ENCODE measurements at regions not wholly inside any gene's neighbourhood (a gene's known extent, or its start where the extent isn't known, plus 50 kb on each side); places are given as distances from the start of the nearest gene placed in this dataset.

- H3K79me1 ChIP-seq (ENCODE audit: low read depth, low read length), result no peaks in the 10 kb centered on the region
- no peaks in the 10 kb centered on the region for H3K36me3 ChIP-seq (replicated peaks in 1 of 2; ENCODE audit: control insufficient read depth in 2 of 2, insufficient read depth in 2 of 2, low read length in 2 of 2)
- H3K27me3 ChIP-seq (ENCODE audit: control insufficient read depth in 3 of 3, insufficient read depth in 3 of 3, low read depth in 1 of 3, low read length in 3 of 3), result no peaks in the 10 kb centered on the region
- WGBS, 2 donors (ENCODE audit: extremely low coverage in 2 of 2, insufficient read length in 2 of 2, insufficient replicate concordance in 1 of 2), result no CpG with 5 or more reads among the region's 1 CpG
- H4K91ac ChIP-seq (ENCODE audit: low read depth, low read length, poor library complexity), result no peak overlapping the region
- H3K14ac ChIP-seq (ENCODE audit: low read length), result no peak overlapping the region
- H2BK5ac ChIP-seq (ENCODE audit: low read length), result no peak overlapping the region
- H3K4me2 ChIP-seq (ENCODE audit: insufficient read depth, low read length, poor library complexity, severe bottlenecking), result no peak overlapping the region
- no peak overlapping the region for H3K18ac ChIP-seq (ENCODE audit: low read length)
- H3K4me1 ChIP-seq (ENCODE audit: control insufficient read depth in 2 of 2, insufficient read depth in 1 of 2, low read depth in 1 of 2, low read length in 2 of 2), result no peaks in the 10 kb centered on the region
- no peak overlapping the region for H2BK120ac ChIP-seq (ENCODE audit: low read depth, low read length)
- DNase-seq (ENCODE audit: low spot score), result no peak
- no peak overlapping the region for H3K4ac ChIP-seq (ENCODE audit: low read length)
- no peak overlapping the region for H3K23ac ChIP-seq (ENCODE audit: low read depth, low read length, poor library complexity)
- no peak overlapping the region for H2BK15ac ChIP-seq (ENCODE audit: low read length)
- H3K27ac ChIP-seq (replicated peaks; ENCODE audit: low read length), result no peak overlapping the region
- H3K9ac ChIP-seq (ENCODE audit: low read depth, low read length, poor library complexity), result no peak overlapping the region
- no peak overlapping the region for H2BK12ac ChIP-seq (ENCODE audit: low read length)
- no peak overlapping the region for H3K4me3 ChIP-seq (ENCODE audit: low read length in 2 of 2)
- no peak overlapping the region for H2AFZ ChIP-seq (ENCODE audit: low read length)
- peaks cover 5 to 18% of the 10 kb centered on the region in 2 donors for H3K9me3 ChIP-seq (replicated peaks in 1 of 2; ENCODE audit: control insufficient read depth in 2 of 2, insufficient read depth in 1 of 2, low read depth in 1 of 2, low read length in 2 of 2)
- H2AK5ac ChIP-seq (ENCODE audit: low read depth, low read length), result no peak overlapping the region
- H4K8ac ChIP-seq (ENCODE audit: low read depth, low read length), result no peak overlapping the region
Observed at GRCh38 chr2:117170897-117171296, 643.6 kb upstream of the DDX18 start.

DNA sequence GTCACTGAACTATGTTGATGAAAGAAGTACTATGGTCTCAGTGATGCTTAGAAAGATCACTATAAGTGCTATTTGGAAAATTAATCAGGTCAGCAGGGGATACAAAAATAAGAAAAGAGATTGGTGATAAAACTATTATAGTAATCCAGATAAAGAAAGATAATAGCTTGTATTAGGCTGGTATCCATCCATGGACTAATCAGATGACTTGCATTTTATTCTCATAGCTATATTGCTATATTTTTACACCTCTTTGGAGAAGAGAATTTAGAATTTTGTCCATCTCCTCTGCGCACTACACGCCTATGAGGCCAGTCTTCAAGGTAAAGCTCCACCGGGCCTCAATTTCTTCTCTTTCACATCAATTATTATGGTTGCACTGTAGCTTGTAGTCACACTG, 635.1 kb upstream of the DDX18 start:
- Histone ChIP-seq H3K9me3 (replicated peaks in 1 of 2; ENCODE audit: control insufficient read depth in 2 of 2, insufficient read depth in 1 of 2, low read depth in 1 of 2, low read length in 2 of 2) (no peaks in the 10 kb centered on the region), H3K18ac (ENCODE audit: low read length) (no peak overlapping the region), H3K4me1 (ENCODE audit: control insufficient read depth in 2 of 2, insufficient read depth in 1 of 2, low read depth in 1 of 2, low read length in 2 of 2) (no peaks in the 10 kb centered on the region), H3K9ac (ENCODE audit: low read depth, low read length, poor library complexity) (no peak overlapping the region), H3K36me3 (replicated peaks in 1 of 2; ENCODE audit: control insufficient read depth in 2 of 2, insufficient read depth in 2 of 2, low read length in 2 of 2) (no peaks in the 10 kb centered on the region), H3K14ac (ENCODE audit: low read length) (no peak overlapping the region), H2BK15ac (ENCODE audit: low read length) (no peak overlapping the region), H3K27me3 (ENCODE audit: control insufficient read depth in 3 of 3, insufficient read depth in 3 of 3, low read depth in 1 of 3, low read length in 3 of 3) (no peaks in the 10 kb centered on the region), H4K8ac (ENCODE audit: low read depth, low read length) (no peak overlapping the region), H3K4ac (ENCODE audit: low read length) (no peak overlapping the region), H2AK5ac (ENCODE audit: low read depth, low read length) (no peak overlapping the region), H3K4me3 (ENCODE audit: low read length in 2 of 2) (no peak overlapping the region), H3K79me1 (ENCODE audit: low read depth, low read length) (no peaks in the 10 kb centered on the region), H2BK5ac (ENCODE audit: low read length) (no peak overlapping the region), H2BK12ac (ENCODE audit: low read length) (no peak overlapping the region), H4K91ac (ENCODE audit: low read depth, low read length, poor library complexity) (no peak overlapping the region), H3K4me2 (ENCODE audit: insufficient read depth, low read length, poor library complexity, severe bottlenecking) (no peak overlapping the region), H2AFZ (ENCODE audit: low read length) (no peak overlapping the region), H3K23ac (ENCODE audit: low read depth, low read length, poor library complexity) (no peak overlapping the region), H3K27ac (replicated peaks; ENCODE audit: low read length) (no peak overlapping the region), H2BK120ac (ENCODE audit: low read depth, low read length) (no peak overlapping the region)
- DNase-seq (ENCODE audit: low spot score), result no peak
- no CpG with 5 or more reads among the region's 3 CpGs for WGBS, 2 donors (ENCODE audit: extremely low coverage in 2 of 2, insufficient read length in 2 of 2, insufficient replicate concordance in 1 of 2)

DNA sequence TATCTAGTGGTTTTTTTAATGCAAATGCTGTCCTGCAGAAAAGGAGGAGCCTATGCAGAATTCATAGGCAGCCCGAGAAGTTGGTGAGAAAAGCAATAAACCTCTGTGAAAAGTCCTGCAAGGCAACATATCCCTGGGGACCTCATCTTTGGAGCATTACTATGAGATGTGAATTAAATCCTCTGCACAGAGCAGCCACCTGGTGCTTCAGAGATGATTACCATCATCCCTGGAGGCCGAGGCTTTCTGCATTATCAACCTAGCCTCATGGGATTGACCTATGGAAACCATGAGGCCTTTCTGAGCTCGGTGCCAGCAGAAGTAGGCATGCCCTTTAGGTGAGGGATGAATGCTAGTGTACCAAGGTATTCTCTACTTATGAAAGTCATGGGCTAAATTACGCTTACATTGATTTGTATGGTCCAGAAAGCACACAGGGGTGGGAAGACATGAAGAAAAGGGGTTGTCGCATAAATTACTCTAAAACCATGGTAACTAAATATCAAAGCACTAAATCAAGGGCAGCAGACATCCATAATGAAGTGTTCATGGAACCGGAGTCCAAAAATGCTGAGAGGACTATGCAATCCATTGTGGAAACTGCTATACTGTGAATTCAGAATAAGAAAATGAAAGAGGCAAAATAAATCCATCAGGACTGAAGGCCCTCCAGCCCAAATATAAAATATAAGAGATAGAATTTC, 623.5 kb upstream of the DDX18 start:
- H2BK5ac ChIP-seq (ENCODE audit: low read length), result no peak overlapping the region
- H2BK15ac ChIP-seq (ENCODE audit: low read length), result no peak overlapping the region
- H4K8ac ChIP-seq (ENCODE audit: low read depth, low read length), result no peak overlapping the region
- no peaks in the 10 kb centered on the region for H3K36me3 ChIP-seq (replicated peaks in 1 of 2; ENCODE audit: control insufficient read depth in 2 of 2, insufficient read depth in 2 of 2, low read length in 2 of 2)
- no peak overlapping the region for H3K4me3 ChIP-seq (ENCODE audit: low read length in 2 of 2)
- H3K23ac ChIP-seq (ENCODE audit: low read depth, low read length, poor library complexity), result no peak overlapping the region
- H3K4me1 ChIP-seq (ENCODE audit: control insufficient read depth in 2 of 2, insufficient read depth in 1 of 2, low read depth in 1 of 2, low read length in 2 of 2), result peaks cover 3% of the 10 kb centered on the region in 2 donors
- no peak overlapping the region for H3K14ac ChIP-seq (ENCODE audit: low read length)
- no peaks in the 10 kb centered on the region for H3K79me1 ChIP-seq (ENCODE audit: low read depth, low read length)
- no peak overlapping the region for H2AFZ ChIP-seq (ENCODE audit: low read length)
- H3K27me3 ChIP-seq (ENCODE audit: control insufficient read depth in 3 of 3, insufficient read depth in 3 of 3, low read depth in 1 of 3, low read length in 3 of 3), result no peaks in the 10 kb centered on the region
- H2BK120ac ChIP-seq (ENCODE audit: low read depth, low read length), result no peak overlapping the region
- H3K4ac ChIP-seq (ENCODE audit: low read length), result no peak overlapping the region
- no peak overlapping the region for H3K9ac ChIP-seq (ENCODE audit: low read depth, low read length, poor library complexity)
- H3K4me2 ChIP-seq (ENCODE audit: insufficient read depth, low read length, poor library complexity, severe bottlenecking), result no peak overlapping the region
- no peak overlapping the region for H2AK5ac ChIP-seq (ENCODE audit: low read depth, low read length)
- H3K9me3 ChIP-seq (replicated peaks in 1 of 2; ENCODE audit: control insufficient read depth in 2 of 2, insufficient read depth in 1 of 2, low read depth in 1 of 2, low read length in 2 of 2), result no peaks in the 10 kb centered on the region
- DNase-seq (ENCODE audit: low spot score), result no peak
- no CpG with 5 or more reads among the region's 6 CpGs for WGBS, 2 donors (ENCODE audit: extremely low coverage in 2 of 2, insufficient read length in 2 of 2, insufficient replicate concordance in 1 of 2)
- H4K91ac ChIP-seq (ENCODE audit: low read depth, low read length, poor library complexity), result no peak overlapping the region
- H3K18ac ChIP-seq (ENCODE audit: low read length), result no peak overlapping the region
- H3K27ac ChIP-seq (replicated peaks; ENCODE audit: low read length), result no peak overlapping the region
- no peak overlapping the region for H2BK12ac ChIP-seq (ENCODE audit: low read length)

DNA sequence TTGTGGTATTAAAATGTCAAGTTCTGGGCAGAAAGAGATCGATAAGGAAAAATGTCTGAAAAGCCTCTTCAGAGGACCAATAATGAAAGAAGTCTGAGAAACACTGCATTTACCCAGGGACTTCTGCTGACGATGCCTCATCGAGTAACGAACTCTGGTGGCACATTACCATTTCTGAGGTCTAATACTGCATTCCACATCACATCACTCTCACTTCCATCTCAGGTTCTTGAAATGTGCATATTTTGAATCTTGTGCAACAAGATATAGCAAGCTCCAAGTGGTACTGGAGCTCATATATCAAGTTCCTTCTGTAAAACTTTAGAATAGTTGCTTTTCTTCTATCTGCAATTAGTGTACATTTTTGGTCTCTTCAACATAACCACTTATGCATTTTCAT, 619.1 kb upstream of the DDX18 start:
- no peak overlapping the region for H2BK120ac ChIP-seq (ENCODE audit: low read depth, low read length)
- no peak overlapping the region for H3K18ac ChIP-seq (ENCODE audit: low read length)
- H3K23ac ChIP-seq (ENCODE audit: low read depth, low read length, poor library complexity), result no peak overlapping the region
- H3K14ac ChIP-seq (ENCODE audit: low read length), result no peak overlapping the region
- no peak overlapping the region for H3K27ac ChIP-seq (replicated peaks; ENCODE audit: low read length)
- H4K91ac ChIP-seq (ENCODE audit: low read depth, low read length, poor library complexity), result no peak overlapping the region
- WGBS, 2 donors (ENCODE audit: extremely low coverage in 2 of 2, insufficient read length in 2 of 2, insufficient replicate concordance in 1 of 2), result no CpG with 5 or more reads among the region's 4 CpGs
- H2BK12ac ChIP-seq (ENCODE audit: low read length), result no peak overlapping the region
- H2BK5ac ChIP-seq (ENCODE audit: low read length), result no peak overlapping the region
- H4K8ac ChIP-seq (ENCODE audit: low read depth, low read length), result no peak overlapping the region
- no peak overlapping the region for H3K9ac ChIP-seq (ENCODE audit: low read depth, low read length, poor library complexity)
- H3K79me1 ChIP-seq (ENCODE audit: low read depth, low read length), result no peaks in the 10 kb centered on the region
- H3K9me3 ChIP-seq (replicated peaks in 1 of 2; ENCODE audit: control insufficient read depth in 2 of 2, insufficient read depth in 1 of 2, low read depth in 1 of 2, low read length in 2 of 2), result no peaks in the 10 kb centered on the region
- no peak overlapping the region for H3K4me2 ChIP-seq (ENCODE audit: insufficient read depth, low read length, poor library complexity, severe bottlenecking)
- H2AK5ac ChIP-seq (ENCODE audit: low read depth, low read length), result no peak overlapping the region
- no peak overlapping the region for H3K4ac ChIP-seq (ENCODE audit: low read length)
- no peak overlapping the region for H2BK15ac ChIP-seq (ENCODE audit: low read length)
- H3K4me3 ChIP-seq (ENCODE audit: low read length in 2 of 2), result no peak overlapping the region
- no peaks in the 10 kb centered on the region for H3K27me3 ChIP-seq (ENCODE audit: control insufficient read depth in 3 of 3, insufficient read depth in 3 of 3, low read depth in 1 of 3, low read length in 3 of 3)
- no peak overlapping the region for H2AFZ ChIP-seq (ENCODE audit: low read length)
- H3K4me1 ChIP-seq (ENCODE audit: control insufficient read depth in 2 of 2, insufficient read depth in 1 of 2, low read depth in 1 of 2, low read length in 2 of 2), result peaks cover 8 to 21% of the 10 kb centered on the region in 2 donors
- no peaks in the 10 kb centered on the region for H3K36me3 ChIP-seq (replicated peaks in 1 of 2; ENCODE audit: control insufficient read depth in 2 of 2, insufficient read depth in 2 of 2, low read length in 2 of 2)
- DNase-seq (ENCODE audit: low spot score), result no peak

Data from neuronal stem cell (in vitro differentiated cells).